SK-N-SH (cell line): ENCODE measurements at regions not wholly inside any gene's neighbourhood (a gene's known extent, or its start where the extent isn't known, plus 50 kb on each side); places are given as distances from the start of the nearest gene placed in this dataset.

Source experiments
- CTCF ChIA-PET: fragments of 300-600, 350-600 bp; formaldehyde crosslinking; extraction: SDS; loops from one replicate; lab custom pipeline; 2021; lab: Yijun Ruan, JAX
- POLR2A ChIA-PET: fragments of 350-600 bp; sonication (Branson Sonifier 250); formaldehyde crosslinking; extraction: SDS; loops from one replicate; lab custom pipeline; 2020; ENCODE audit warnings: antibody characterized with exemption, inconsistent platforms; lab: Yijun Ruan, JAX
- DNase-seq: peaks from one replicate; pipeline ENCODE4 v3.0.0; 2012
- H2AFZ ChIP-seq: fragments of 200-600 bp; sonication (generic); 2 replicates; pipeline ENCODE4 v1.8.1; 2016; ENCODE audit warnings: antibody characterized with exemption, mild to moderate bottlenecking, low read depth
- H3F3A ChIP-seq: fragments of 200-600 bp; sonication (generic); replicated peaks from 2 replicates; pipeline ENCODE3; 2016; ENCODE audit warnings: antibody characterized with exemption, mild to moderate bottlenecking; ENCODE audit not compliant: insufficient read depth
- H3K27ac ChIP-seq, 2 experiments: fragments of 200-500 bp in 1 of 2; fragments of 200-600 bp in 1 of 2; sonication (Bioruptor generic) in 1 of 2; sonication (generic), shearing (Covaris generic) in 1 of 2; 2 replicates each; pipeline versions ENCODE4 v1.5.1 to v1.6.1; 2014 to 2016; ENCODE audit warnings: low read depth in 2 of 2, inconsistent platforms in 1 of 2, low read length in 1 of 2, mild to moderate bottlenecking in 1 of 2, mixed read lengths in 1 of 2
- H3K27me3 ChIP-seq: fragments of 200-600 bp; sonication (generic), shearing (Covaris generic); 2 replicates; pipeline ENCODE4 v1.6.1; 2016; ENCODE audit warnings: mixed run types; ENCODE audit not compliant: insufficient read depth
- H3K36me3 ChIP-seq, 2 experiments: fragments of 200-500 bp in 1 of 2; fragments of 200-600 bp in 1 of 2; sonication (Bioruptor generic) in 1 of 2; sonication (generic) in 1 of 2; replicated peaks in 1 of 2; 2 replicates each; pipeline versions ENCODE3 to v1.5.1; 2014 to 2016; ENCODE audit warnings: low read length in 1 of 2, mild to moderate bottlenecking in 1 of 2; ENCODE audit not compliant: insufficient read depth in 2 of 2, control insufficient read depth in 1 of 2
- H3K4me1 ChIP-seq, 2 experiments: fragments of 200-500 bp in 1 of 2; fragments of 200-600 bp in 1 of 2; sonication (Bioruptor generic) in 1 of 2; sonication (generic), shearing (Covaris generic) in 1 of 2; 2 replicates each; pipeline versions ENCODE4 v1.5.1 to v1.6.1; 2014 to 2016; ENCODE audit warnings: low read depth in 1 of 2, low read length in 1 of 2, mixed run types in 1 of 2; ENCODE audit not compliant: insufficient read depth in 2 of 2, control insufficient read depth in 1 of 2
- H3K4me2 ChIP-seq: fragments of 200-600 bp; sonication (generic), shearing (Covaris generic); 2 replicates; pipeline ENCODE4 v1.6.1; 2017; ENCODE audit warnings: mixed run types
- H3K4me3 ChIP-seq, 2 experiments: fragments of 200-500 bp in 1 of 2; fragments of 200-600 bp in 1 of 2; sonication (Bioruptor generic) in 1 of 2; sonication (generic), shearing (Covaris generic) in 1 of 2; 2 replicates each; pipeline versions ENCODE4 v1.5.1 to v1.8.1; 2014 to 2016; ENCODE audit warnings: low read depth in 2 of 2, inconsistent platforms in 1 of 2, low read length in 1 of 2, mild to moderate bottlenecking in 1 of 2, mixed read lengths in 1 of 2, moderate library complexity in 1 of 2
- H3K79me2 ChIP-seq: fragments of 200-600 bp; sonication (generic); 2 replicates; pipeline ENCODE4 v1.8.1; 2017; ENCODE audit warnings: mild to moderate bottlenecking; ENCODE audit not compliant: insufficient read depth
- H3K9ac ChIP-seq: fragments of 200-600 bp; sonication (generic); 2 replicates; pipeline ENCODE4 v1.6.1; 2017; ENCODE audit warnings: mixed run types
- H3K9me2 ChIP-seq: fragments of 200-600 bp; sonication (generic); 2 replicates; pipeline ENCODE4 v1.6.1; 2017; ENCODE audit warnings: mixed run types
- H3K9me3 ChIP-seq: fragments of 200-600 bp; sonication (generic); 2 replicates; pipeline ENCODE4 v1.6.1; 2017; ENCODE audit warnings: mixed run types, mild to moderate bottlenecking, moderate library complexity
- H4K20me1 ChIP-seq: fragments of 200-600 bp; sonication (generic); 2 replicates; pipeline ENCODE4 v1.6.1; 2017; ENCODE audit warnings: mild to moderate bottlenecking, mixed run types; ENCODE audit not compliant: insufficient read depth
- EP300 ChIP-seq, 2 experiments: IDR thresholded peaks; 2 replicates each; pipeline versions ENCODE4 v1.4.0 to v1.6.1; 2012; ENCODE audit warnings: borderline replicate concordance in 1 of 2, low read depth in 1 of 2, low read length in 1 of 2
- EZH2phosphoT487 ChIP-seq: fragments of 200-600 bp; sonication (generic); IDR thresholded peaks from 2 replicates; pipeline ENCODE4 v1.6.1; 2017; ENCODE audit warnings: low read depth, mixed run types, mild to moderate bottlenecking, antibody characterized with exemption, moderate library complexity, borderline replicate concordance
- GABPA ChIP-seq: IDR thresholded peaks from 2 replicates; pipeline ENCODE4 v1.4.0; 2012; ENCODE audit warnings: low read depth, mild to moderate bottlenecking
- JUND ChIP-seq: IDR thresholded peaks from 2 replicates; pipeline ENCODE4 v1.4.0; 2012
- MXI1 ChIP-seq: IDR thresholded peaks from 2 replicates; pipeline ENCODE4 v1.6.1; 2012; ENCODE audit warnings: mild to moderate bottlenecking, low read depth, low read length, improper control_type of control experiment
- RCOR1 ChIP-seq: fragments of 150-350 bp; IDR thresholded peaks from 2 replicates; pipeline ENCODE4 v1.6.1; 2017; ENCODE audit warnings: antibody characterized with exemption, low read length
- RFX5 ChIP-seq: IDR thresholded peaks from 2 replicates; pipeline ENCODE4 v1.6.1; 2012; ENCODE audit warnings: mild to moderate bottlenecking, improper control_type of control experiment, low read length
- RXRA ChIP-seq: IDR thresholded peaks from 2 replicates; pipeline ENCODE4 v1.4.0; 2012; ENCODE audit warnings: low read depth, mild to moderate bottlenecking, borderline replicate concordance
- SMC3 ChIP-seq: IDR thresholded peaks from 2 replicates; pipeline ENCODE4 v1.6.1; 2012; ENCODE audit warnings: low read depth, low read length, improper control_type of control experiment
- TEAD4 ChIP-seq: IDR thresholded peaks from 2 replicates; pipeline ENCODE4 v1.4.0; 2012; ENCODE audit warnings: mild to moderate bottlenecking, borderline replicate concordance; ENCODE audit not compliant: insufficient read depth
- YY1 ChIP-seq: IDR thresholded peaks from 2 replicates; pipeline ENCODE4 v1.4.0; 2012; ENCODE audit warnings: low read depth, mild to moderate bottlenecking
- WGBS: methylation state at CpG from one replicate; pipeline ENCODE4 v1.1.6; 2017; ENCODE audit warnings: low lambda C conversion rate; 5-methylcytosine and 5-hydroxymethylcytosine counted together
- TF ChIP-seq, protein P1 (sequence below): IDR thresholded peaks from 2 replicates; pipeline ENCODE4; 2012
- TF ChIP-seq, protein P2 (sequence below): IDR thresholded peaks from 2 replicates; pipeline ENCODE4 v1.4.0; 2012; ENCODE audit warnings: low read depth, borderline replicate concordance

DNA sequence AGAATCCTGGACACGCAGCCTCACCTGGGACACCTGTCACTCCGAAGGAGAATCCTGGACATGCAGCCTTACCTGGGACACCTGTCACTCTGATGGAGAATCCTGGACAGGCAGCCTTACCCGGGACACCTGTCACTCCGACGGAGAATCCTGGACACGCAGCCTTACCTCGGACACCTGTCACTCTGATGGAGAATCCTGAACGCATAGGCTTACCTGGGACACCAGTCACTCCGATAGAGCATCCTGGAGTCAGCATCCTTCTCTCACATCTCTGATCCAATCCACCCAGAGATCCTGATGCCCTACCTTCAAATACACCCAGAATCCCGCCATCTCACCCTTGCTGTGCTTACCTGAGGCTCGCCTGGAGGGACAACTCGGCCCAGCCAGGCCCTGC is 154.9 kb downstream of the NDUFA10 start (continued):
- TF ChIP-seq MXI1: no peak
- no peak for TF ChIP-seq YY1
- TF ChIP-seq SMC3: no peak

DNA sequence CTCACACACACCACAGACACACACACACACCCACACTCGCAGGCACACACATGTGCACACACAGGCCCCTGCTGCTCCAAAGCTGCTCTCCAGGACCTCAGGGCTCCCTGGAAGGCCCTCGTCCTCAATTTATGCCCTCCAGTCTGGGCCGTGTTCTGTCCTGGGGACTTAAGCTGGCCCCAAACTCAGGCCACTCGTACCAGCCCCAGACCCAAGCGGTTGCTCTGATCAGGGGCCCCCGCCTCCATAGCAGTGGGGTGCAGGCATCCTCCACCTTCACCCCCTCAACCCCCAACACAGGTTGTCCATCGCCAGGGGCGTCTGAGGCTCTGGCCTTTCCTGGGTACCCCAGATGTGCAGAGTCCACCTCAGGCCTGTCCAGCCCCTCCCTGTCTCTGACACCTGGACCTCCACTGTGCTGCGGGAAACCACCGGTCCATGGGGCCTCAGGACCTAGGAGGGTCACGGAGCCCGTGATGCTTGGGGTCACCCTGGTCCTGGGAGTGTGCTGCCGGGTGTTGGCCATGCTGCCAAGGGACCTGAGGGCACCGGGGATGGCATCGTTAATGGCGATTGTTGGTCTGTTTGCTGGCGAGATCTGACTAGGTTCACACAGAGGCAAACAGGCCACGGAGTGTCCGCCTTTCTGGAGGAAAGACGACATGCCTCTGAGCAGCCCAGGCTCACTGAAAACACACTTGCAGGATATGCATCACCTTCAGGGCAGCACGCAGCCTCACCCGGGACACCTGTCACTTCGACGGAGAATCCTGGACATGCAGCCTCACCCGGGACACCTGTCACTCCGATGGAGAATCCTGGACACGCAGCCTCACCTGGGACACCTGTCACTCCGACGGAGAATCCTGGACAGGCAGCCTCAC is 155.6 kb downstream of the NDUFA10 start:
- Histone ChIP-seq H3K27me3 (no peaks in the 10 kb centered on the region), H3K79me2 (no peaks in the 10 kb centered on the region), H4K20me1 (no peaks in the 10 kb centered on the region), H3F3A (peaks cover 15% of the 10 kb centered on the region), H3K4me1 (no peaks in the 10 kb centered on the region), H3K36me3 (no peaks in the 10 kb centered on the region), H3K9me3 (no peaks in the 10 kb centered on the region; the same call in 1 of the 2 replicates), H3K27ac (no peak overlapping the region), H3K9ac (no peak overlapping the region), H3K4me3 (no peak overlapping the region), H3K9me2 (no peaks in the 10 kb centered on the region), H2AFZ (no peak overlapping the region), H3K4me2 (no peak overlapping the region)
- CTCF ChIA-PET: interaction anchor here (1.0 kb wide), 1 partner anchor 10 kb away, joined by 4 read pairs; no protein-coding TSS in a partner anchor
- POLR2A ChIA-PET: no interaction called here
- 55% methylated on average over 23 of the region's 29 CpGs for WGBS
- no peak for DNase-seq
- TF ChIP-seq TEAD4 (no peak), EZH2phosphoT487 (no peak), RFX5 (no peak), EP300 (IDR thresholded peaks at IDR 0.05; ENCODE audit: borderline replicate concordance in 1 of 2, low read depth in 1 of 2, low read length in 1 of 2) (no peak), RXRA (no peak), JUND (no peak), SMC3 (no peak), GABPA (no peak), RCOR1 (no peak)
- TF ChIP-seq, protein P1, sequence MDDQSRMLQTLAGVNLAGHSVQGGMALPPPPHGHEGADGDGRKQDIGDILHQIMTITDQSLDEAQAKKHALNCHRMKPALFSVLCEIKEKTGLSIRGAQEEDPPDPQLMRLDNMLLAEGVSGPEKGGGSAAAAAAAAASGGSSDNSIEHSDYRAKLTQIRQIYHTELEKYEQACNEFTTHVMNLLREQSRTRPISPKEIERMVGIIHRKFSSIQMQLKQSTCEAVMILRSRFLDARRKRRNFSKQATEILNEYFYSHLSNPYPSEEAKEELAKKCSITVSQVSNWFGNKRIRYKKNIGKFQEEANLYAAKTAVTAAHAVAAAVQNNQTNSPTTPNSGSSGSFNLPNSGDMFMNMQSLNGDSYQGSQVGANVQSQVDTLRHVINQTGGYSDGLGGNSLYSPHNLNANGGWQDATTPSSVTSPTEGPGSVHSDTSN: no peak

DNA sequence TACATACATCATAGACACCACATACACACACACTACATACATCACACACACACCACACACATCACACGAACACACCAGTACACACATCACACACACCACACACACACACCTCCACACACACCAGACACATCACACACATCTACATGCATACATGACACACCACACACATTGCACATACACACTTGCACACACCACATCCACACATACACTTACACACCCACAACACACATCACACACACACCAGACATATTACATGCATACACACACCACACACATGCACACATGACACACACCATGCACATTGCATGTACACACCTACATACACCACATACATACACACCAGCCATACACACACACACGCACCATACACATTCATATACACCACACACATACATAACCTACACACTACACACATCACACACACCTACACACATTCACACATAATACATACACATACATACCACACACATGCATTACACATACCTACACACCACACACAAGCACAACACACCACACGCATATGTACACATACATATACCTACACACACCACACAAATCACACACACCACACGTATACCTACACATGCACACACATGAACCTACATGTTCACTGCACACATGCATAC is 156.5 kb downstream of the NDUFA10 start:
- Histone ChIP-seq H3K27me3 (no peaks in the 10 kb centered on the region), H3K9ac (no peak overlapping the region), H3F3A (peaks cover 15% of the 10 kb centered on the region), H3K4me3 (no peak overlapping the region), H3K4me2 (no peak overlapping the region), H3K4me1 (no peaks in the 10 kb centered on the region), H4K20me1 (no peaks in the 10 kb centered on the region), H3K9me2 (no peaks in the 10 kb centered on the region), H2AFZ (no peak overlapping the region), H3K36me3 (no peaks in the 10 kb centered on the region), H3K79me2 (no peaks in the 10 kb centered on the region), H3K9me3 (no peaks in the 10 kb centered on the region; the same call in 1 of the 2 replicates), H3K27ac (no peak overlapping the region)
- CTCF ChIA-PET: interaction anchor here (1.0 kb wide), 1 partner anchor 9 kb away, joined by 4 read pairs; no protein-coding TSS in a partner anchor
- TF ChIP-seq, protein P2, sequence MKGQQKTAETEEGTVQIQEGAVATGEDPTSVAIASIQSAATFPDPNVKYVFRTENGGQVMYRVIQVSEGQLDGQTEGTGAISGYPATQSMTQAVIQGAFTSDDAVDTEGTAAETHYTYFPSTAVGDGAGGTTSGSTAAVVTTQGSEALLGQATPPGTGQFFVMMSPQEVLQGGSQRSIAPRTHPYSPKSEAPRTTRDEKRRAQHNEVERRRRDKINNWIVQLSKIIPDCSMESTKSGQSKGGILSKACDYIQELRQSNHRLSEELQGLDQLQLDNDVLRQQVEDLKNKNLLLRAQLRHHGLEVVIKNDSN: no peak
- 64% methylated on average over 4 of the region's 4 CpGs for WGBS
- POLR2A ChIA-PET: no interaction called here
- DNase-seq: no peak
